ENCODE measurements at regions not wholly inside any gene's neighbourhood (a gene's known extent, or its start where the extent isn't known, plus 50 kb on each side); places are given as distances from the start of the nearest gene placed in this dataset.

GRCh38 chr20:24253321-24253720 lies 216.1 kb upstream of the SYNDIG1 start:
- no peaks in the 10 kb centered on the region for H3K4me1 ChIP-seq (ENCODE audit: control insufficient read depth in 1 of 2, insufficient read depth in 2 of 2, low read length in 2 of 2)
- no peaks in the 10 kb centered on the region for H3K36me3 ChIP-seq (ENCODE audit: control insufficient read depth in 1 of 2, insufficient read depth in 2 of 2, low read length in 2 of 2)
- no peak overlapping the region for H3K9ac ChIP-seq (ENCODE audit: low read depth in 1 of 2, low read length in 2 of 2)
- no peaks in the 10 kb centered on the region for H3K27me3 ChIP-seq (ENCODE audit: control insufficient read depth in 1 of 2, insufficient read depth in 2 of 2, low read length in 2 of 2)
- no peak overlapping the region for H3K27ac ChIP-seq (ENCODE audit: low read depth, low read length)
- H3K9me3 ChIP-seq (ENCODE audit: control insufficient read depth in 1 of 2, low read length in 2 of 2) = no peaks in the 10 kb centered on the region
- H3K4me3 ChIP-seq (ENCODE audit: low read depth in 1 of 2, low read length in 2 of 2) = no peak overlapping the region

- Histone ChIP-seq H3K27me3 (ENCODE audit: control insufficient read depth in 1 of 2, insufficient read depth in 2 of 2, low read length in 2 of 2) (no peaks in the 10 kb centered on the region), H3K4me1 (ENCODE audit: control insufficient read depth in 1 of 2, insufficient read depth in 2 of 2, low read length in 2 of 2) (no peaks in the 10 kb centered on the region), H3K9me3 (ENCODE audit: control insufficient read depth in 1 of 2, low read length in 2 of 2) (no peaks in the 10 kb centered on the region), H3K27ac (ENCODE audit: low read depth, low read length) (no peak overlapping the region), H3K36me3 (ENCODE audit: control insufficient read depth in 1 of 2, insufficient read depth in 2 of 2, low read length in 2 of 2) (no peaks in the 10 kb centered on the region), H3K9ac (ENCODE audit: low read depth in 1 of 2, low read length in 2 of 2) (no peak overlapping the region), H3K4me3 (ENCODE audit: low read depth in 1 of 2, low read length in 2 of 2) (no peak overlapping the region)
Measured at GRCh38 chr20:24245094-24245493, 224.3 kb upstream of the SYNDIG1 start.

- no peak overlapping the region for H3K4me3 ChIP-seq (ENCODE audit: low read depth in 1 of 2, low read length in 2 of 2)
- no peaks in the 10 kb centered on the region for H3K36me3 ChIP-seq (ENCODE audit: control insufficient read depth in 1 of 2, insufficient read depth in 2 of 2, low read length in 2 of 2)
- H3K9ac ChIP-seq (ENCODE audit: low read depth in 1 of 2, low read length in 2 of 2) = no peak overlapping the region
- no peaks in the 10 kb centered on the region for H3K4me1 ChIP-seq (ENCODE audit: control insufficient read depth in 1 of 2, insufficient read depth in 2 of 2, low read length in 2 of 2)
- H3K27me3 ChIP-seq (ENCODE audit: control insufficient read depth in 1 of 2, insufficient read depth in 2 of 2, low read length in 2 of 2) = no peaks in the 10 kb centered on the region
- no peak overlapping the region for H3K27ac ChIP-seq (ENCODE audit: low read depth, low read length)
- H3K9me3 ChIP-seq (ENCODE audit: control insufficient read depth in 1 of 2, low read length in 2 of 2) = no peaks in the 10 kb centered on the region
Measured at GRCh38 chr20:24242763-24243162, 226.7 kb upstream of the SYNDIG1 start.

- Histone ChIP-seq H3K9me3 (ENCODE audit: control insufficient read depth in 1 of 2, low read length in 2 of 2) (no peaks in the 10 kb centered on the region), H3K27ac (ENCODE audit: low read depth, low read length) (no peak overlapping the region), H3K27me3 (ENCODE audit: control insufficient read depth in 1 of 2, insufficient read depth in 2 of 2, low read length in 2 of 2) (no peaks in the 10 kb centered on the region), H3K4me3 (ENCODE audit: low read depth in 1 of 2, low read length in 2 of 2) (no peak overlapping the region), H3K9ac (ENCODE audit: low read depth in 1 of 2, low read length in 2 of 2) (no peak overlapping the region), H3K36me3 (ENCODE audit: control insufficient read depth in 1 of 2, insufficient read depth in 2 of 2, low read length in 2 of 2) (no peaks in the 10 kb centered on the region), H3K4me1 (ENCODE audit: control insufficient read depth in 1 of 2, insufficient read depth in 2 of 2, low read length in 2 of 2) (no peaks in the 10 kb centered on the region)
Measured at GRCh38 chr20:24241466-24241865, 228.0 kb upstream of the SYNDIG1 start.

- H3K9me3 ChIP-seq (ENCODE audit: control insufficient read depth in 1 of 2, low read length in 2 of 2) = no peaks in the 10 kb centered on the region
- H3K36me3 ChIP-seq (ENCODE audit: control insufficient read depth in 1 of 2, insufficient read depth in 2 of 2, low read length in 2 of 2) = no peaks in the 10 kb centered on the region
- no peak overlapping the region for H3K27ac ChIP-seq (ENCODE audit: low read depth, low read length)
- H3K4me3 ChIP-seq (ENCODE audit: low read depth in 1 of 2, low read length in 2 of 2) = no peak overlapping the region
- H3K4me1 ChIP-seq (ENCODE audit: control insufficient read depth in 1 of 2, insufficient read depth in 2 of 2, low read length in 2 of 2) = no peaks in the 10 kb centered on the region
- H3K9ac ChIP-seq (ENCODE audit: low read depth in 1 of 2, low read length in 2 of 2) = no peak overlapping the region
- H3K27me3 ChIP-seq (ENCODE audit: control insufficient read depth in 1 of 2, insufficient read depth in 2 of 2, low read length in 2 of 2) = no peaks in the 10 kb centered on the region
Measured at GRCh38 chr20:24236963-24237362, 232.5 kb upstream of the SYNDIG1 start.

GRCh38 chr20:24236201-24236600 lies 233.2 kb upstream of the SYNDIG1 start:
- Histone ChIP-seq H3K27me3 (ENCODE audit: control insufficient read depth in 1 of 2, insufficient read depth in 2 of 2, low read length in 2 of 2) (no peaks in the 10 kb centered on the region), H3K36me3 (ENCODE audit: control insufficient read depth in 1 of 2, insufficient read depth in 2 of 2, low read length in 2 of 2) (no peaks in the 10 kb centered on the region), H3K27ac (ENCODE audit: low read depth, low read length) (no peak overlapping the region), H3K4me1 (ENCODE audit: control insufficient read depth in 1 of 2, insufficient read depth in 2 of 2, low read length in 2 of 2) (no peaks in the 10 kb centered on the region), H3K4me3 (ENCODE audit: low read depth in 1 of 2, low read length in 2 of 2) (no peak overlapping the region), H3K9me3 (ENCODE audit: control insufficient read depth in 1 of 2, low read length in 2 of 2) (no peaks in the 10 kb centered on the region), H3K9ac (ENCODE audit: low read depth in 1 of 2, low read length in 2 of 2) (no peak overlapping the region)

- Histone ChIP-seq H3K9me3 (ENCODE audit: control insufficient read depth in 1 of 2, low read length in 2 of 2) (no peaks in the 10 kb centered on the region), H3K36me3 (ENCODE audit: control insufficient read depth in 1 of 2, insufficient read depth in 2 of 2, low read length in 2 of 2) (no peaks in the 10 kb centered on the region), H3K9ac (ENCODE audit: low read depth in 1 of 2, low read length in 2 of 2) (no peak overlapping the region), H3K4me3 (ENCODE audit: low read depth in 1 of 2, low read length in 2 of 2) (no peak overlapping the region), H3K4me1 (ENCODE audit: control insufficient read depth in 1 of 2, insufficient read depth in 2 of 2, low read length in 2 of 2) (no peaks in the 10 kb centered on the region), H3K27me3 (ENCODE audit: control insufficient read depth in 1 of 2, insufficient read depth in 2 of 2, low read length in 2 of 2) (no peaks in the 10 kb centered on the region), H3K27ac (ENCODE audit: low read depth, low read length) (no peak overlapping the region)
Measured at GRCh38 chr20:24235296-24236175, 233.9 kb upstream of the SYNDIG1 start.

- Histone ChIP-seq H3K4me1 (ENCODE audit: control insufficient read depth in 1 of 2, insufficient read depth in 2 of 2, low read length in 2 of 2) (no peaks in the 10 kb centered on the region), H3K9me3 (ENCODE audit: control insufficient read depth in 1 of 2, low read length in 2 of 2) (no peaks in the 10 kb centered on the region), H3K4me3 (ENCODE audit: low read depth in 1 of 2, low read length in 2 of 2) (no peak overlapping the region), H3K9ac (ENCODE audit: low read depth in 1 of 2, low read length in 2 of 2) (no peak overlapping the region), H3K36me3 (ENCODE audit: control insufficient read depth in 1 of 2, insufficient read depth in 2 of 2, low read length in 2 of 2) (no peaks in the 10 kb centered on the region), H3K27ac (ENCODE audit: low read depth, low read length) (no peak overlapping the region), H3K27me3 (ENCODE audit: control insufficient read depth in 1 of 2, insufficient read depth in 2 of 2, low read length in 2 of 2) (no peaks in the 10 kb centered on the region)
Measured at GRCh38 chr20:24227600-24227999, 239.0 kb upstream of the GGTLC1 start.

- H3K9me3 ChIP-seq (ENCODE audit: control insufficient read depth in 1 of 2, low read length in 2 of 2) = peaks cover 2 to 8% of the 10 kb centered on the region in 2 donors
- H3K4me1 ChIP-seq (ENCODE audit: control insufficient read depth in 1 of 2, insufficient read depth in 2 of 2, low read length in 2 of 2) = no peaks in the 10 kb centered on the region
- no peak overlapping the region for H3K9ac ChIP-seq (ENCODE audit: low read depth in 1 of 2, low read length in 2 of 2)
- H3K4me3 ChIP-seq (ENCODE audit: low read depth in 1 of 2, low read length in 2 of 2) = no peak overlapping the region
- H3K27me3 ChIP-seq (ENCODE audit: control insufficient read depth in 1 of 2, insufficient read depth in 2 of 2, low read length in 2 of 2) = peaks cover 0 to 3% of the 10 kb centered on the region in 2 donors
- H3K27ac ChIP-seq (ENCODE audit: low read depth, low read length) = no peak overlapping the region
- H3K36me3 ChIP-seq (ENCODE audit: control insufficient read depth in 1 of 2, insufficient read depth in 2 of 2, low read length in 2 of 2) = no peaks in the 10 kb centered on the region
Measured at GRCh38 chr20:24212494-24212893, 223.9 kb upstream of the GGTLC1 start.

GRCh38 chr20:24211972-24212371 lies 223.4 kb upstream of the GGTLC1 start:
- no peaks in the 10 kb centered on the region for H3K4me1 ChIP-seq (ENCODE audit: control insufficient read depth in 1 of 2, insufficient read depth in 2 of 2, low read length in 2 of 2)
- H3K36me3 ChIP-seq (ENCODE audit: control insufficient read depth in 1 of 2, insufficient read depth in 2 of 2, low read length in 2 of 2) = no peaks in the 10 kb centered on the region
- H3K27me3 ChIP-seq (ENCODE audit: control insufficient read depth in 1 of 2, insufficient read depth in 2 of 2, low read length in 2 of 2) = peaks cover 0 to 3% of the 10 kb centered on the region in 2 donors
- no peak overlapping the region for H3K9ac ChIP-seq (ENCODE audit: low read depth in 1 of 2, low read length in 2 of 2)
- H3K9me3 ChIP-seq (ENCODE audit: control insufficient read depth in 1 of 2, low read length in 2 of 2) = peaks cover 2 to 8% of the 10 kb centered on the region in 2 donors
- no peak overlapping the region for H3K4me3 ChIP-seq (ENCODE audit: low read depth in 1 of 2, low read length in 2 of 2)
- no peak overlapping the region for H3K27ac ChIP-seq (ENCODE audit: low read depth, low read length)

Data from duodenal mucosa (tissue), 2 donors.